ENCODE measurements at regions not wholly inside any gene's neighbourhood (a gene's known extent, or its start where the extent isn't known, plus 50 kb on each side); places are given as distances from the start of the nearest gene placed in this dataset.

DNA sequence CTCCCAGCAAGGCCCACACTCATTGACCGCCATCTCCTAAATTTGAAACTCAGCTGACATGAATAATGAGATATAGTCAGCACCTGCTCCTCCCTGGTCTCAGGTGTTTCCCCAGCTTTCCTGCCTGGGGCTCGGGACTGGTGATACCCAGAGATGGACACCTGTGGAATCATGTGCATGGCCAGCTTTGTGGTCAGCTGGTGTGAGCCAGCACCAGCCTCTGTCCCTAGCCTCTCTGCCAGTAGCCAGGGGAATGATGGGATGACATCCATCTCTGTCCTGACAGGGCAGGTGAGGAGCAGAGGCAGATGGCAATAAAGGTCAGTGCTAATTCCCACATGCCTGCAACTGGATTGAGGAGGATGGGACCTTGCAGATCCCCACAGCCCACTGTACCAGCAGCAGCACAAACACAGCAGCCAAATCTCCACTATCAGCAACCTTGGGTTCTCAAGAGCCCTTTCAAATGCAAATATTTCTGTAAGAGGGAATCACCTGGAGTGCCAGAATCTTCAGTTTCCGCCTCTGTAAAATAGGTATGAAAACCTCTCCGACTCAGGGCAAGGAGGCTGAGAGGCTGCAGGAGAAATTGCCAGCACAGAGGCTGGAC, 329.2 kb upstream of the ZMIZ1 start:
- no peak for FAIRE-seq

DNA sequence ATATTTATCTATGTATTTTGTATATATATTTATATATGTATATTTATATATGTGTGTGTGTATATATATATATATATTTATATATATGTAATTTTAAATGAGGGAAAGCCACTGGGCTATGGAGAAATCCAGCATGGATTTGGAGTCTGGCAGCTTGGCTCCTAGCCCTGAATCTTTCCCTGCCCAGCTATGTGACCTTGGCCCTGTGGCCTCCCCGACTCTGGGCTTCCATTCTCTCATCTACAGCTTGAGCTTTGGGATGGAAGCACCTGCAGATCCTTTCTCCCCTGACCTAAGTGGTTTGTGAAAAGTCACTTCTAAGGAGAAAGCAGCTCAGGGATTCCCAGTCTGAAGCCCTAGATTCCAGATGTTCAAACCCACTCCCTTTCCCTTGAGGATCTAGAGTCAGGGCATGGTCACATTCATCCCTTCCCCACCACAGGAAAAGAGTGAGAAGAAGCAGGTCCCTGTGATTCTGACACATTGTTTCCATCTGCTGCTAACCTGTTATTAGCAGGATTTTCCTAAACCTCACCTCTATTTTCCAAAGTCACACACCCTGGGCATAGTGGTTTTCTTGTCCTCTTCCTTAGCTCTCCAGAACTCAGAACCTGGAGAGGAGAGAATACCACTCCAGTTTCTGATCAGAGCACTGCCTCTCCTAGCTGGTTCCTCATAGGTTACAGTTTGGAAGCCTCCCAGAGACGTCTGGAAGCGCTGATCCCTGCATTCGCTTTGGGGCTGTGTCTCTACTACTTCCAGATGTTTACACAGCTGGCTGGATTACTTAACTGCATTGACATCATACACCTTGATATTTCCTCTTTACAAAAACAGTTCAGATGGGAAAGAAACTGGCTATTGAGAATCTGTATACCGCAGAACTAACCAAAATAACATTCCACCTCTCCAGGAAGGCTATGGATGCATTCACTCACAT, 327.5 kb upstream of the ZMIZ1 start:
- Histone ChIP-seq H3K4me1 (ENCODE audit: control insufficient read depth in 3 of 3, insufficient read depth in 2 of 3, low read depth in 1 of 3, low read length in 2 of 3) (peaks cover 0 to 33% (median 5%) of the 10 kb centered on the region in 3 donors), H3K36me3 (ENCODE audit: control insufficient read depth in 3 of 3, insufficient read depth in 2 of 3, low read depth in 1 of 3, low read length in 3 of 3) (no peaks in the 10 kb centered on the region), H3K9me3 (ENCODE audit: control insufficient read depth in 2 of 2, insufficient read depth in 1 of 2, low read depth in 1 of 2, low read length in 1 of 2) (peaks cover 0 to 4% of the 10 kb centered on the region in 2 donors), H3K4me3 (ENCODE audit: low read depth in 1 of 3, low read length in 3 of 3) (no peak overlapping the region), H3K27ac (ENCODE audit: low read depth in 1 of 3, low read length in 2 of 3) (no peak overlapping the region), H3K27me3 (ENCODE audit: control insufficient read depth in 3 of 3, insufficient read depth in 3 of 3, low read length in 3 of 3) (no peaks in the 10 kb centered on the region)
- FAIRE-seq, result no peak
- DNase-seq, result peak in 1 of 2 donors; percentile 32
- 16 to 44% (median 37%) methylated on average over 5 of the region's 5 CpGs for WGBS, 3 donors

More for the DNA sequence above, 329.2 kb upstream of the ZMIZ1 start:
- Histone ChIP-seq H3K27ac (ENCODE audit: low read depth in 1 of 3, low read length in 2 of 3) (no peak overlapping the region), H3K27me3 (ENCODE audit: control insufficient read depth in 3 of 3, insufficient read depth in 3 of 3, low read length in 3 of 3) (no peaks in the 10 kb centered on the region), H3K4me1 (ENCODE audit: control insufficient read depth in 3 of 3, insufficient read depth in 2 of 3, low read depth in 1 of 3, low read length in 2 of 3) (peaks cover 0 to 16% (median 0%) of the 10 kb centered on the region in 3 donors), H3K36me3 (ENCODE audit: control insufficient read depth in 3 of 3, insufficient read depth in 2 of 3, low read depth in 1 of 3, low read length in 3 of 3) (no peaks in the 10 kb centered on the region), H3K4me3 (ENCODE audit: low read depth in 1 of 3, low read length in 3 of 3) (no peak overlapping the region), H3K9me3 (ENCODE audit: control insufficient read depth in 2 of 2, insufficient read depth in 1 of 2, low read depth in 1 of 2, low read length in 1 of 2) (peaks cover 0 to 4% of the 10 kb centered on the region in 2 donors)
- DNase-seq, result no peak
- WGBS, 3 donors, result 88 to 91% (median 90%) methylated on average over 4 of the region's 4 CpGs

DNA sequence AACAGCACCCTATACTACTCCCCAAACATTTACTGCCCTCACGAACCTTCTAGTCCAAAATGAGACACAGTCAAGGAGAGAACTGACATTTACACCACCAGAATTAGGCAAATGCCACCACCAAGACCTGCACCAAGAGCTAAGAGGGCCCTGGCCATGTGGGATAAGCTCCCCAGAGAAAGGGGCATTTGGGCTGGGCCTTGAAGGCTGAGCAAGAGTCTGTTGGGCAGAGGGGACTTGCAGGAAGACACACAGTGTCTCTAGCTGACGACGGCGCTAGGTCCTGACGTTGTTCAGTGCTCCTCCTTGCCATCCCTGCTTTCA, 326.4 kb upstream of the ZMIZ1 start:
- Histone ChIP-seq H3K4me1 (ENCODE audit: control insufficient read depth in 3 of 3, insufficient read depth in 2 of 3, low read depth in 1 of 3, low read length in 2 of 3) (peaks cover 0 to 44% (median 5%) of the 10 kb centered on the region in 3 donors), H3K36me3 (ENCODE audit: control insufficient read depth in 3 of 3, insufficient read depth in 2 of 3, low read depth in 1 of 3, low read length in 3 of 3) (no peaks in the 10 kb centered on the region), H3K9me3 (ENCODE audit: control insufficient read depth in 2 of 2, insufficient read depth in 1 of 2, low read depth in 1 of 2, low read length in 1 of 2) (peaks cover 0 to 4% of the 10 kb centered on the region in 2 donors), H3K4me3 (ENCODE audit: low read depth in 1 of 3, low read length in 3 of 3) (no peak overlapping the region), H3K27ac (ENCODE audit: low read depth in 1 of 3, low read length in 2 of 3) (peak overlapping the region in 1 of 3 donors; percentile 34), H3K27me3 (ENCODE audit: control insufficient read depth in 3 of 3, insufficient read depth in 3 of 3, low read length in 3 of 3) (no peaks in the 10 kb centered on the region)
- 86 to 91% (median 88%) methylated on average over 5 of the region's 5 CpGs for WGBS, 3 donors
- DNase-seq (no peak), FAIRE-seq (no peak)

DNA sequence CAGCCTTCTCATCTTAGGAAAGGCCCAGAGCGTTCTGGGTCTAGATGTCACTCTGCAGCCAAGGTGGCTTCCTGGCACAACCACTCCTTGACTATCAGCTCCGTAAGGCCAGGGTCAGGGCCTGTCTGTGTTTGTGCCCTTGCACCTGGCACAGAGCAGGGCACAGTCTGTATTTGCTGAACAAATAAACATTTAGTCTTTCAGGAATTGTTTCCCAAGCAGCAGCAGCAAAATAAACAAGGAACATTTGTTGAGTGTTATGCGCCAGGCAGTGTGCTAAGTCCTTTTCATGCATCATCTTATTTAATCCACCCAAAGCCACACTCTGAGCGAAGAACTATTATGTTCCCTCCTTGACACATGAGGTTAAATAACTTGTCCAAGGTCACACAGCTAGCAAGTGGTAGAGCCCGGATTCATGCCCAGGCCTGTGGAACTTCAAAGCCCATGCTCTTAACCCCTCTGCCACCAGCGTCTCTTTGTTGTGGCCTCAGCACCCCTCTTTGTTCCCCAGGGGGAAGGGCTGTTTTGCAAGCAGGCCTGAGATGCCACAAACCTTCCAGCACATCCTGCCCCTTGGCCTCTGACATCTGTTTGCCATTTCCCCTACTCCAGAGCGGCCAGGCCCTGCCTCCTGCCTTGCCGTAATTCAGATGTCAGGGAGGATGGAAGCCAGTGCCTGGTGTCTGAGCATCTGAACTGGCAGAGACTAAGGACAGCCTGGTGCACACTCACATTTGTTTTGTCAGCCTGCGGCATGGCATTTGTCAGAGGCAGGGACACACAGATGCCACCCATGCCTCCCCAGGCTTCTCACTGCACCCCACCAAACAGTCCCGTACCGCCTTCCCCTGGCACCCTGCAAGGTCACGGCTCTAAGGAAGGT, 325.8 kb upstream of the ZMIZ1 start:
- DNase-seq, result peak in 1 of 2 donors; percentile 4
- WGBS, 3 donors, result 68 to 76% (median 72%) methylated on average over 12 of the region's 12 CpGs
- Histone ChIP-seq H3K9me3 (ENCODE audit: control insufficient read depth in 2 of 2, insufficient read depth in 1 of 2, low read depth in 1 of 2, low read length in 1 of 2) (no peaks in the 10 kb centered on the region), H3K27me3 (ENCODE audit: control insufficient read depth in 3 of 3, insufficient read depth in 3 of 3, low read length in 3 of 3) (no peaks in the 10 kb centered on the region), H3K4me3 (ENCODE audit: low read depth in 1 of 3, low read length in 3 of 3) (no peak overlapping the region), H3K27ac (ENCODE audit: low read depth in 1 of 3, low read length in 2 of 3) (peak overlapping the region in 1 of 3 donors; percentile 34), H3K4me1 (ENCODE audit: control insufficient read depth in 3 of 3, insufficient read depth in 2 of 3, low read depth in 1 of 3, low read length in 2 of 3) (peaks cover 0 to 50% (median 5%) of the 10 kb centered on the region in 3 donors), H3K36me3 (ENCODE audit: control insufficient read depth in 3 of 3, insufficient read depth in 2 of 3, low read depth in 1 of 3, low read length in 3 of 3) (no peaks in the 10 kb centered on the region)
- FAIRE-seq, result no peak

DNA sequence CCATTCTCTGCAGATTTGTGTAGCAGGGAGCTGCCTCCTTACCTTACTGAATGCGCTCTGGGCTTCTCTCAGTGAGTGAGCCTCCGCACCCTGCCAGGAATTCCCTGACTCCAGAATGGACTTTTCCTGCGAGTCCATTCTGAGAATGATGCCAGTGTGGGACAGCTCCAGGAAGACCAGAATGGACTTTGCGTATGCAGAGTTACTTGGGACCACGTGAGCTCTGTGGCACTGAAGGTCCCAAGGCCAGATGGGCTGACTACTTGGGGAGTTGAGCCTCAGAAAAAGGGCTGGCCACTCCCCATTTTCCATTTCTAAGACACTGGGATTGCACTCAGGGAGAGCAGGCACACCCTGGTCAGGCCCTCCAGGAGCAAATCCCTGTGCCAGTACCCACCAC, 324.7 kb upstream of the ZMIZ1 start:
- Histone ChIP-seq H3K4me1 (ENCODE audit: control insufficient read depth in 3 of 3, insufficient read depth in 2 of 3, low read depth in 1 of 3, low read length in 2 of 3) (peaks cover 0 to 50% (median 5%) of the 10 kb centered on the region in 3 donors), H3K36me3 (ENCODE audit: control insufficient read depth in 3 of 3, insufficient read depth in 2 of 3, low read depth in 1 of 3, low read length in 3 of 3) (no peaks in the 10 kb centered on the region), H3K9me3 (ENCODE audit: control insufficient read depth in 2 of 2, insufficient read depth in 1 of 2, low read depth in 1 of 2, low read length in 1 of 2) (no peaks in the 10 kb centered on the region), H3K27me3 (ENCODE audit: control insufficient read depth in 3 of 3, insufficient read depth in 3 of 3, low read length in 3 of 3) (no peaks in the 10 kb centered on the region), H3K4me3 (ENCODE audit: low read depth in 1 of 3, low read length in 3 of 3) (no peak overlapping the region), H3K27ac (ENCODE audit: low read depth in 1 of 3, low read length in 2 of 3) (peak overlapping the region in 1 of 3 donors; percentile 80)
- 73 to 90% (median 87%) methylated on average over 5 of the region's 5 CpGs for WGBS, 3 donors
- no peak for DNase-seq
- no peak for FAIRE-seq

DNA sequence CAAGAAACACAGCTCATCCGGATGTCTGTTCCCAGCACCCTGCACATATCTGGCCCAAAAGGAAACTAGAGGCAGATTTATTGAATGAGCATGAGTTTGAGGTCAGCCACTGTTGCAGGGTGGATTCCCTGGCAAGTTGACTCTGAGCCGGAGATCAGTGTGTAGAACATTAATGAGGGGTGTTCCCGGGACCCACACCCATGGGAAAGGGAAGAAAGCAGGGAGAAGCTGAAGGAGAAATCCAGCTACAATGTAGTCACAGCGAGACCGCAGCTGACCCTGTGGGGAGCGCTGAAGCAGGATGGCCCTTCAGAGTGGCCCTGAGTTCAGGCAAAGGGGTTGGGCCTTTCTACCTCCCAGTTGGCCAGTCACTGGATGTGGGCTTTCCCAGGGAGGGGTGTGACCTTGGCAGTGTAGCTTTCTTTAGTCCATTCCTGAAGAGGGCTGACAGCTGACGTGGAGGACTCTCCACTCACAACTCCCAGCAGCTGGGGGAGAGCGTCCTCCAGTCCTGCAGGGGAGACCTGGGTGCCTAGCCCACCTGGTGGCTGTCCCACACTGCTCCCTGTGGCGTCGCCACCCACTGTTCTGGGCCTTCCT, 324.2 kb upstream of the ZMIZ1 start:
- Histone ChIP-seq H3K9me3 (ENCODE audit: control insufficient read depth in 2 of 2, insufficient read depth in 1 of 2, low read depth in 1 of 2, low read length in 1 of 2) (peaks cover 0 to 3% of the 10 kb centered on the region in 2 donors), H3K27me3 (ENCODE audit: control insufficient read depth in 3 of 3, insufficient read depth in 3 of 3, low read length in 3 of 3) (no peaks in the 10 kb centered on the region), H3K4me3 (ENCODE audit: low read depth in 1 of 3, low read length in 3 of 3) (no peak overlapping the region), H3K4me1 (ENCODE audit: control insufficient read depth in 3 of 3, insufficient read depth in 2 of 3, low read depth in 1 of 3, low read length in 2 of 3) (peaks cover 0 to 50% (median 5%) of the 10 kb centered on the region in 3 donors), H3K27ac (ENCODE audit: low read depth in 1 of 3, low read length in 2 of 3) (peak overlapping the region in 1 of 3 donors; percentile 80), H3K36me3 (ENCODE audit: control insufficient read depth in 3 of 3, insufficient read depth in 2 of 3, low read depth in 1 of 3, low read length in 3 of 3) (no peaks in the 10 kb centered on the region)
- WGBS, 3 donors, result 63 to 76% (median 70%) methylated on average over 10 of the region's 10 CpGs
- peak in 1 of 2 donors; percentile 74 for DNase-seq
- no peak for FAIRE-seq

DNA sequence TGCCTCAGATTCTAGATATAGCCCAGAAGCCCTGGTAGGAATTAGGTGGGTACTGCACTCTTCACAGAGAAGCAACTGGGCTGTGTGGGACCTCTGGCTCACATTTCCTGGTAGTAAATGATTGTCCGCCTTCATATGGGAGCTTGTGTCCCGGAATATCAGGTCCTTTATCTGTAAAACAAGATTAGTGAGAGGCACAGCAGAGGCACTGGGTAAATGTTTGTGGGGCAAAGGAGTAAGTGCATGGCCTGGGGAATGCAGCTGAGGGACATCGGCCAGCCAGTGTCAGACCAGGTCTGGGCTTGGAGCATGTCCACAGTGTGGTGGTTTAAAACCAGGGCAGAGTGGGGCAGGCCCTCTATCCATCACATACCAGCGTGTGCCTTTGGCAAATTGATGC, 323.3 kb upstream of the ZMIZ1 start:
- no peak overlapping the region for H3K4me3 ChIP-seq (ENCODE audit: low read depth in 1 of 3, low read length in 3 of 3)
- peak; percentile 10 to 81 for DNase-seq

More for the DNA sequence above, 323.3 kb upstream of the ZMIZ1 start:
- FAIRE-seq, result no peak
- H3K27ac ChIP-seq (ENCODE audit: low read depth in 1 of 3, low read length in 2 of 3), result peak overlapping the region in 1 of 3 donors; percentile 80
- H3K4me1 ChIP-seq (ENCODE audit: control insufficient read depth in 3 of 3, insufficient read depth in 2 of 3, low read depth in 1 of 3, low read length in 2 of 3), result peaks cover 0 to 50% (median 5%) of the 10 kb centered on the region in 3 donors
- no peaks in the 10 kb centered on the region for H3K27me3 ChIP-seq (ENCODE audit: control insufficient read depth in 3 of 3, insufficient read depth in 3 of 3, low read length in 3 of 3)
- peaks cover 0 to 6% of the 10 kb centered on the region in 2 donors for H3K9me3 ChIP-seq (ENCODE audit: control insufficient read depth in 2 of 2, insufficient read depth in 1 of 2, low read depth in 1 of 2, low read length in 1 of 2)
- WGBS, 3 donors, result 22 to 66% (median 33%) methylated on average over 4 of the region's 4 CpGs
- H3K36me3 ChIP-seq (ENCODE audit: control insufficient read depth in 3 of 3, insufficient read depth in 2 of 3, low read depth in 1 of 3, low read length in 3 of 3), result no peaks in the 10 kb centered on the region
